Hepatocyte (in vitro differentiated cells): ENCODE measurements at regions not wholly inside any gene's neighbourhood (a gene's known extent, or its start where the extent isn't known, plus 50 kb on each side); places are given as distances from the start of the nearest gene placed in this dataset.
A peak's percentile ranks its signal among the peaks of the same experiment; 100 is the strongest.

ENCODE experiments used
- DNase-seq: peaks from one replicate; pipeline ENCODE4 v3.0.0-alpha.2; 2016; ENCODE audit warnings: low spot score
- H2AFZ ChIP-seq: fragments of 200-600 bp; sonication (generic); 2 replicates; pipeline ENCODE4 v1.6.0; 2016; ENCODE audit warnings: antibody characterized with exemption, mild to moderate bottlenecking
- H3K27ac ChIP-seq: fragments of 200-600 bp; sonication (generic); 2 replicates; pipeline ENCODE4 v1.5.1; 2016; ENCODE audit warnings: mild to moderate bottlenecking
- H3K27me3 ChIP-seq: fragments of 200-600 bp; sonication (generic); 2 replicates; pipeline ENCODE4 v1.6.1; 2016
- H3K36me3 ChIP-seq: fragments of 200-600 bp; sonication (generic); replicated peaks from 2 replicates; pipeline ENCODE4 v1.5.1; 2016; ENCODE audit warnings: low read depth; ENCODE audit not compliant: insufficient read depth
- H3K4me1 ChIP-seq: fragments of 200-600 bp; sonication (generic); 2 replicates; pipeline ENCODE4 v1.5.1; 2016; ENCODE audit warnings: mild to moderate bottlenecking, moderate library complexity; ENCODE audit not compliant: insufficient read depth
- H3K4me2 ChIP-seq: fragments of 200-600 bp; sonication (generic); 2 replicates; pipeline ENCODE4 v1.6.0; 2016
- H3K4me3 ChIP-seq: fragments of 200-600 bp; sonication (generic); 2 replicates; pipeline ENCODE4 v1.5.1; 2016; ENCODE audit warnings: mild to moderate bottlenecking
- H3K79me2 ChIP-seq: fragments of 200-600 bp; sonication (generic); 2 replicates; pipeline ENCODE4 v1.6.0; 2017; ENCODE audit warnings: mild to moderate bottlenecking
- H3K9me2 ChIP-seq: fragments of 200-600 bp; sonication (generic); replicated peaks from 2 replicates; pipeline ENCODE4 v1.6.0; 2017; ENCODE audit warnings: mild to moderate bottlenecking; ENCODE audit not compliant: insufficient read depth
- H3K9me3 ChIP-seq: fragments of 200-600 bp; sonication (generic); 2 replicates; pipeline ENCODE4 v1.5.1; 2016; ENCODE audit warnings: low read depth, mild to moderate bottlenecking
- H4K20me1 ChIP-seq: fragments of 200-600 bp; sonication (generic); 2 replicates; pipeline ENCODE4 v1.6.0; 2016; ENCODE audit warnings: mild to moderate bottlenecking; ENCODE audit not compliant: insufficient read depth, poor library complexity, severe bottlenecking
- EZH2 ChIP-seq: fragments of 200-600 bp; sonication (generic); IDR thresholded peaks from 2 replicates; pipeline ENCODE4 v1.6.1; 2016; ENCODE audit warnings: antibody characterized with exemption, mild to moderate bottlenecking, borderline replicate concordance
- EZH2phosphoT487 ChIP-seq: fragments of 200-600 bp; sonication (generic); IDR thresholded peaks from one replicate; pipeline ENCODE4 v1.6.1; 2018; ENCODE audit warnings: antibody characterized with exemption, mild to moderate bottlenecking, low read depth, moderate library complexity; ENCODE audit not compliant: unreplicated experiment, severe bottlenecking
- WGBS: methylation state at CpG from one replicate; pipeline ENCODE4 v1.1.6; 2016; ENCODE audit warnings: low lambda C conversion rate; ENCODE audit errors: missing lambda C conversion rate; 5-methylcytosine and 5-hydroxymethylcytosine counted together
- TF ChIP-seq, protein P1 (sequence below): fragments of 200-600 bp; sonication (generic); IDR thresholded peaks from 2 replicates; pipeline ENCODE4 v1.5.1; 2016; ENCODE audit warnings: antibody characterized with exemption, mild to moderate bottlenecking; ENCODE audit not compliant: poor library complexity

DNA sequence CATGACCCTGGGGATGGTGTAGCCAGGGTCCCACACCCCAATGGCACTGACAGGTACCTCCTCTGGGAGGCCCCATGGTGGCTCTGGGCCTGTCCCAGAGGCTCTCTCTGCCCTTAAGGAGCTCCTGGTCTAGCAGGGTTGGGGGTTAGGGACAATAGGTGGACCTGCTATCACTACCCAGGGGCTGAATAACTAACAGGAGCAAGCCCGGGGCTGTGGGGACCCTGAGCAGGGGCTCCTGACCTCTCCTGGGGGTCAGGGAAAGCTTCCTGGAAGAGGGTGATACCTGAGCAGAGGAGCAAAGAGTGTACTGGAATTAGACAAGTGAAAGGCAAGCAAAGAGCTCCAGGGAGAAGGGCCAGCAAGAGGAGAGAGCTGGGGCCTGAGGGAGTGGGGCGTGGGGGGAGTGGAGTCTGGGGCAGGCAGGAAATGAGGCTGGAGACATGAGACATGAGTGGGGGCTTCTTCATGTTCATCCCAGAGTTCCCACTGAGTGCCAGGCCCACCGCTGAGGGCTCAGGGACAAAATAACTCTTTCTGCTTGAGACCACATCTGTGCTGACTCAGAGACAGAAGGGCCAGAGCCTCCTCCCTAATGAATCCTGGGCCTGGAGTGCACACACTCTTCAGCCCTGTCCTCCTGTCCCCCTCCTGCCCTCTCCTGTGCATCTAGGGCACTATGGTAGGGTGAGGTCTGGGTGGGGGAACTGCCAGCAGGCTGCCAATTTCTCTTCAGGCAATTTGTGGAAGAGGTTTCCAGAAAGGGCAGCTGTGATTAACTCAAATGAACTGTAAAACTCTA lies 517.6 kb downstream of the PTPRU start:
- DNase-seq = no peak
- Histone ChIP-seq H3K9me3 (no peaks in the 10 kb centered on the region), H3K9me2 (no peaks in the 10 kb centered on the region), H2AFZ (no peak overlapping the region), H3K79me2 (no peaks in the 10 kb centered on the region), H3K27ac (no peak overlapping the region), H3K4me1 (peaks cover 18% of the 10 kb centered on the region), H4K20me1 (no peaks in the 10 kb centered on the region), H3K36me3 (no peaks in the 10 kb centered on the region), H3K4me2 (no peak overlapping the region), H3K27me3 (no peaks in the 10 kb centered on the region), H3K4me3 (no peak overlapping the region)
- WGBS = 84% methylated on average over 3 of the region's 3 CpGs
- TF ChIP-seq EZH2 (no peak), EZH2phosphoT487 (no peak)
- TF ChIP-seq, protein P1, sequence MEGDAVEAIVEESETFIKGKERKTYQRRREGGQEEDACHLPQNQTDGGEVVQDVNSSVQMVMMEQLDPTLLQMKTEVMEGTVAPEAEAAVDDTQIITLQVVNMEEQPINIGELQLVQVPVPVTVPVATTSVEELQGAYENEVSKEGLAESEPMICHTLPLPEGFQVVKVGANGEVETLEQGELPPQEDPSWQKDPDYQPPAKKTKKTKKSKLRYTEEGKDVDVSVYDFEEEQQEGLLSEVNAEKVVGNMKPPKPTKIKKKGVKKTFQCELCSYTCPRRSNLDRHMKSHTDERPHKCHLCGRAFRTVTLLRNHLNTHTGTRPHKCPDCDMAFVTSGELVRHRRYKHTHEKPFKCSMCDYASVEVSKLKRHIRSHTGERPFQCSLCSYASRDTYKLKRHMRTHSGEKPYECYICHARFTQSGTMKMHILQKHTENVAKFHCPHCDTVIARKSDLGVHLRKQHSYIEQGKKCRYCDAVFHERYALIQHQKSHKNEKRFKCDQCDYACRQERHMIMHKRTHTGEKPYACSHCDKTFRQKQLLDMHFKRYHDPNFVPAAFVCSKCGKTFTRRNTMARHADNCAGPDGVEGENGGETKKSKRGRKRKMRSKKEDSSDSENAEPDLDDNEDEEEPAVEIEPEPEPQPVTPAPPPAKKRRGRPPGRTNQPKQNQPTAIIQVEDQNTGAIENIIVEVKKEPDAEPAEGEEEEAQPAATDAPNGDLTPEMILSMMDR = no peak

DNA sequence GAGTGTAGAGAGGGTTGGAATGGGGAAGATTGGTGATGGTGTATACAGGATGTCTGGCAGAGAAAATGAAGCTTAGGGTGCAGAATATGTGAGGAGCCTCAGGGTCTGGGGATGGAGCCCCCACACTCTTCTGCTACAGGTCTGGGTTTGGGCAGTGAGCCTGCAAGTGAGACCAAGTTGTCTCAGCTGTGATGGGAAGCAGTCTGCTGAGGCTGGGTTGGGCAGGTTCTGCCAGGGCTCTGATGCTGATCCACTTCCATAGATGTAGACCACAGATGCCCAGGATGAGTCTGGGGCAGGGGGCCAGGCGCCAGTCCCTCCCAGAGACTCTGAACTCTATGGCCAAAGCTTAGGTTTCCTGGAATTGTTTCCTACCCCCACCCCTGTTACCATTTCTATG lies 516.9 kb downstream of the PTPRU start:
- H3K9me3 ChIP-seq = no peaks in the 10 kb centered on the region
- WGBS = 74% methylated on average over 1 of the region's 1 CpG
- TF ChIP-seq, protein P1 = no peak
- TF ChIP-seq EZH2 (no peak), EZH2phosphoT487 (no peak)
- H3K4me2 ChIP-seq = no peak overlapping the region
- no peak overlapping the region for H3K4me3 ChIP-seq
- no peak overlapping the region for H3K27ac ChIP-seq
- no peaks in the 10 kb centered on the region for H3K36me3 ChIP-seq
- no peak for DNase-seq
- no peaks in the 10 kb centered on the region for H3K79me2 ChIP-seq
- H3K27me3 ChIP-seq = no peaks in the 10 kb centered on the region
- no peaks in the 10 kb centered on the region for H4K20me1 ChIP-seq
- H3K4me1 ChIP-seq = peaks cover 13% of the 10 kb centered on the region
- no peaks in the 10 kb centered on the region for H3K9me2 ChIP-seq
- no peak overlapping the region for H2AFZ ChIP-seq

DNA sequence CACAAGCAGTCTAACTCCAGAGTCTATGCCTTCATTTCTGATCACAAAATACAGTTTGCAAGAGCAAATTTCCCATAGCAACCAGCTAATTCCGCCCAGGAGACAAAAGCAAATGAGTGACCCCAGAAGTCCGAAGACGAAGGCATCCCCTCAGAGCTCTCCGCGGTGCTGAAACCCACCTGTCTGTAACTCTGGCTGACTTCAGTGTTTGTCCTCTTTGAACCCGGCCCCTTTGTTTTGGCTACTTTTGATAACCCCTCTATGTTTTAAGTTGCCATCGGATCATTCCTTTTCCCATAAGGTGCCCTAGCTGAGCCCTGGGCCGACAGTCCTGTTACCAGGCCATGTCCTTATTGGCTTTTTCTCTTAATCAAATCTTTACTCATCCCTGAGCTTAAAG lies 515.8 kb downstream of the PTPRU start:
- Histone ChIP-seq H2AFZ (no peak overlapping the region), H3K79me2 (no peaks in the 10 kb centered on the region), H3K9me2 (no peaks in the 10 kb centered on the region), H3K4me1 (peaks cover 4% of the 10 kb centered on the region), H3K9me3 (no peaks in the 10 kb centered on the region), H3K4me2 (no peak overlapping the region), H3K36me3 (no peaks in the 10 kb centered on the region), H3K27ac (no peak overlapping the region), H3K27me3 (no peaks in the 10 kb centered on the region), H3K4me3 (no peak overlapping the region), H4K20me1 (no peaks in the 10 kb centered on the region)
- peak; percentile 22 for DNase-seq
- 22% methylated on average over 8 of the region's 8 CpGs for WGBS
- TF ChIP-seq EZH2 (no peak), EZH2phosphoT487 (no peak)
- TF ChIP-seq, protein P1 = no peak
